ENCODE measurements at regions not wholly inside any gene's neighbourhood (a gene's known extent, or its start where the extent isn't known, plus 50 kb on each side); places are given as distances from the start of the nearest gene placed in this dataset.

DNA sequence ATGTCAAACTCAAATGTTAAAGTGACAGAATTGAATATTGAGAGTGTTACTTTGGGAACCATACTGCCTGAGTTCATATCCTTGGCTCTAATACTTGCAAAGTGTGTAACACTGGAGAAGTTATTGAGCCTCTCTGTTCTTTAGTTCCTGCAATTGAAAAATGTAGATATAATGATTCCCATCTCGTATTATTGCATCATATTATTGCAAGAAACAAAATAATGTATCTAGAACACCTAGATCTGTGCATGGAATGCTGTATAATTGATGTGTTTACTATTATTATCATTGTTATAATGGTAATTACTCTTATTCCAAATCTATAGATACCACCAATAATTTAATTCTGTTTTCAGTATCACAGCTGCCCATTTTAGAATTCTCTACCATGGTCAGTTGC, 310.3 kb downstream of the GABRG2 start:
- Histone ChIP-seq H3K36me3 (no peaks in the 10 kb centered on the region), H3K4me1 (no peaks in the 10 kb centered on the region), H3K9me3 (no peaks in the 10 kb centered on the region), H3K4me3 (no peak overlapping the region), H3K27me3 (ENCODE audit: low read depth) (no peaks in the 10 kb centered on the region), H3K27ac (no peak overlapping the region)
- TF ChIP-seq, protein P1, sequence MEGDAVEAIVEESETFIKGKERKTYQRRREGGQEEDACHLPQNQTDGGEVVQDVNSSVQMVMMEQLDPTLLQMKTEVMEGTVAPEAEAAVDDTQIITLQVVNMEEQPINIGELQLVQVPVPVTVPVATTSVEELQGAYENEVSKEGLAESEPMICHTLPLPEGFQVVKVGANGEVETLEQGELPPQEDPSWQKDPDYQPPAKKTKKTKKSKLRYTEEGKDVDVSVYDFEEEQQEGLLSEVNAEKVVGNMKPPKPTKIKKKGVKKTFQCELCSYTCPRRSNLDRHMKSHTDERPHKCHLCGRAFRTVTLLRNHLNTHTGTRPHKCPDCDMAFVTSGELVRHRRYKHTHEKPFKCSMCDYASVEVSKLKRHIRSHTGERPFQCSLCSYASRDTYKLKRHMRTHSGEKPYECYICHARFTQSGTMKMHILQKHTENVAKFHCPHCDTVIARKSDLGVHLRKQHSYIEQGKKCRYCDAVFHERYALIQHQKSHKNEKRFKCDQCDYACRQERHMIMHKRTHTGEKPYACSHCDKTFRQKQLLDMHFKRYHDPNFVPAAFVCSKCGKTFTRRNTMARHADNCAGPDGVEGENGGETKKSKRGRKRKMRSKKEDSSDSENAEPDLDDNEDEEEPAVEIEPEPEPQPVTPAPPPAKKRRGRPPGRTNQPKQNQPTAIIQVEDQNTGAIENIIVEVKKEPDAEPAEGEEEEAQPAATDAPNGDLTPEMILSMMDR (IDR thresholded peaks at IDR 0.05) = no peak
- intact Hi-C loops (cut with DNase I) = no loop called here
- ATAC-seq = no peak
- DNase-seq = no peak

DNA sequence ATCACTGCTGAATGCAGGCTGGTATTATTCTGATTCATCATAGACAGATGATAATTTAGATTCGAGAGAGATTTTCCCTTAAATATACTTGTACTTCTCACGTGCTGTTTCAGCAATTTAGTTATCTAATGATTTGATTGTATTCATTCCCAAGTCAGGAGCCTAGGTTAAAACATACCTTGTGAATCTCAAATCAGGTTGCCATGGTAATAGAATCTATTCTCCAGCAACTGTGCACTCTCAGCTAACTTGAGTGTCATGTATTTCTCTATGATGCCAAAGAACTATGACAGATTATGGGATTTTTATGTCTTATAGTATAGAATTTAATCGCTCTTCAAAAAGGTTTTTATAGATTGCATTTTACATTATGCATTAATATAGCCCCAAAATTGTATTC, 315.3 kb downstream of the GABRG2 start:
- TF ChIP-seq, protein P1 (IDR thresholded peaks at IDR 0.05) = no peak
- no peak overlapping the region for H3K4me3 ChIP-seq
- no peaks in the 10 kb centered on the region for H3K4me1 ChIP-seq
- no peaks in the 10 kb centered on the region for H3K36me3 ChIP-seq
- DNase-seq (no peak), ATAC-seq (no peak)
- intact Hi-C loops (cut with DNase I) = no loop called here
- H3K9me3 ChIP-seq = no peaks in the 10 kb centered on the region
- H3K27ac ChIP-seq = no peak overlapping the region
- no peaks in the 10 kb centered on the region for H3K27me3 ChIP-seq (ENCODE audit: low read depth)

GRCh38 chr5:162384225-162384624, 316.7 kb downstream of the GABRG2 start:
- Histone ChIP-seq H3K4me3 (no peak overlapping the region), H3K36me3 (no peaks in the 10 kb centered on the region), H3K4me1 (no peaks in the 10 kb centered on the region), H3K27me3 (ENCODE audit: low read depth) (no peaks in the 10 kb centered on the region), H3K27ac (no peak overlapping the region), H3K9me3 (peaks cover 3% of the 10 kb centered on the region)
- TF ChIP-seq, protein P1 (IDR thresholded peaks at IDR 0.05) = no peak
- DNase-seq (no peak), ATAC-seq (no peak)
- intact Hi-C loops (cut with DNase I) = no loop called here

DNA sequence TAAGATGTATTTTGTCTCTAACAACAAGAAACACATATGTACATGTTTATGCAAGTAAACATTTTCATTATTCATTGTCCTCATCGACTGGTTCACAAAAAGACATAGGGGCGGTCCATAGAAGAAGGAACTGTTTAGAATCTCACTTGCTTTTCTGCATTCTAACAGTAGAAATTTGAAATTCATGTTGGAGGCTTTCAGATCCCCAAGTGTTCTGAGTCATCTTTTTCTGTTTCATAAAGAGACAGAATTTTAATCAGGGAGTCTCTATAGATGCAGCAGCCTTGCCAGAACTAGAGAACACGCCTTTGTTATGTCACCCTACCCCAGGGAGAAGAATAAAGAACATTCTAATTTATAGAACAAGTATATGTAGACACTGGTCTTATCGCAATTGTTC, 324.3 kb downstream of the GABRG2 start:
- intact Hi-C loops (cut with DNase I) = no loop called here
- TF ChIP-seq, protein P1 (IDR thresholded peaks at IDR 0.05) = no peak
- Histone ChIP-seq H3K4me3 (no peak overlapping the region), H3K4me1 (no peaks in the 10 kb centered on the region), H3K36me3 (no peaks in the 10 kb centered on the region), H3K9me3 (peaks cover 3% of the 10 kb centered on the region), H3K27me3 (ENCODE audit: low read depth) (no peaks in the 10 kb centered on the region), H3K27ac (no peak overlapping the region)
- no peak for DNase-seq
- no peak for ATAC-seq

DNA sequence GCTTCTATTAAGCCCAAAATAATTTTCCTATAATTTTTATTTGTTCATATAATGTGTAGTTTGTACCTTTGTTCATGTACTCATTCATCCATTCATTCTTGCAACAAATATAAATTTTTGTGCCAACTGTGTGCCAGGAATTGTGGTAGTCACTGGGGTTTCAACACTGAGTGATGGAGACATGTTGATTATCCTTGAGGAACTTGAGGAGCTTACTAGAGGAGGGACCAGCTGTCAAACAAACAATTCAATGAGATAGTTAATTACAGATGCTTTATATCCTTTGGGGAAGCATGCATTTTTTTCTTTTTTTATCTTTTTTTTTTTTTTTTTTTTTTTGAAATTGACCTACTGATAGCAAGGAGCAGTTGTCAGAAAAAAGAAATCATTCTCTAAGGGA, 324.8 kb downstream of the GABRG2 start:
- intact Hi-C loops (cut with DNase I) = no loop called here
- H3K27ac ChIP-seq = no peak overlapping the region
- H3K4me3 ChIP-seq = no peak overlapping the region
- DNase-seq (no peak), ATAC-seq (no peak)
- TF ChIP-seq, protein P1 (IDR thresholded peaks at IDR 0.05) = no peak
- H3K27me3 ChIP-seq (ENCODE audit: low read depth) = no peaks in the 10 kb centered on the region
- peaks cover 4% of the 10 kb centered on the region for H3K9me3 ChIP-seq
- no peaks in the 10 kb centered on the region for H3K4me1 ChIP-seq
- H3K36me3 ChIP-seq = no peaks in the 10 kb centered on the region

GRCh38 chr5:162393534-162393933, 326.0 kb downstream of the GABRG2 start:
- H3K4me1 ChIP-seq = no peaks in the 10 kb centered on the region
- H3K27ac ChIP-seq = no peak overlapping the region
- no peak for ATAC-seq
- no peaks in the 10 kb centered on the region for H3K36me3 ChIP-seq
- TF ChIP-seq, protein P1 (IDR thresholded peaks at IDR 0.05) = no peak
- H3K27me3 ChIP-seq (ENCODE audit: low read depth) = no peaks in the 10 kb centered on the region
- intact Hi-C loops (cut with DNase I) = no loop called here
- no peak for DNase-seq
- no peak overlapping the region for H3K4me3 ChIP-seq
- H3K9me3 ChIP-seq = peaks cover 7% of the 10 kb centered on the region
